OCI-LY1 (cell line): ENCODE measurements at regions not wholly inside any gene's neighbourhood (a gene's known extent, or its start where the extent isn't known, plus 50 kb on each side); places are given as distances from the start of the nearest gene placed in this dataset.

ENCODE experiments used
- H2AFZ ChIP-seq: fragments of 200-600 bp; sonication (generic), shearing (Covaris generic); 2 replicates; pipeline ENCODE4 v1.6.0; 2014; ENCODE audit warnings: antibody characterized with exemption, mild to moderate bottlenecking, low read length
- H3F3A ChIP-seq: fragments of 200-600 bp; sonication (generic), shearing (Covaris generic); 2 replicates; pipeline ENCODE4 v1.6.0; 2014; ENCODE audit warnings: mild to moderate bottlenecking, antibody characterized with exemption, low read length, moderate library complexity; ENCODE audit not compliant: insufficient read depth
- H3K27ac ChIP-seq: fragments of 200-600 bp; sonication (generic); 2 replicates; pipeline ENCODE4 v1.5.1; 2014; ENCODE audit warnings: low read length, mixed run types, mild to moderate bottlenecking, low read depth; ENCODE audit not compliant: poor library complexity, severe bottlenecking
- H3K27me3 ChIP-seq: fragments of 200-600 bp; sonication (generic); 2 replicates; pipeline ENCODE4 v1.6.0; 2014; ENCODE audit warnings: antibody characterized with exemption, mild to moderate bottlenecking, low read length, moderate library complexity; ENCODE audit not compliant: insufficient read depth
- H3K36me3 ChIP-seq: fragments of 200-600 bp; sonication (generic); 2 replicates; pipeline ENCODE4 v1.6.1; 2014; ENCODE audit warnings: mild to moderate bottlenecking, antibody characterized with exemption, low read length, moderate library complexity, mixed read lengths; ENCODE audit not compliant: insufficient read depth
- H3K4me1 ChIP-seq: fragments of 200-600 bp; sonication (generic); 2 replicates; pipeline ENCODE4 v1.5.1; 2014; ENCODE audit warnings: mild to moderate bottlenecking, low read length, moderate library complexity; ENCODE audit not compliant: insufficient read depth, severe bottlenecking
- H3K4me2 ChIP-seq: fragments of 200-600 bp; sonication (generic), shearing (Covaris generic); 2 replicates; pipeline ENCODE4 v1.6.1; 2014; ENCODE audit warnings: low read length
- H3K4me3 ChIP-seq: fragments of 200-600 bp; sonication (generic); 2 replicates; pipeline ENCODE4 v1.5.1; 2014; ENCODE audit warnings: low read length, low read depth, mild to moderate bottlenecking, mixed read lengths; ENCODE audit not compliant: poor library complexity, severe bottlenecking
- H3K79me2 ChIP-seq: fragments of 200-600 bp; shearing (Covaris generic); 2 replicates; pipeline ENCODE4 v1.6.1; 2016; ENCODE audit warnings: mixed run types, low read length, mixed read lengths; ENCODE audit not compliant: insufficient read depth
- H3K9ac ChIP-seq: fragments of 200-600 bp; sonication (generic), shearing (Covaris generic); 2 replicates; pipeline ENCODE4 v1.6.1; 2014; ENCODE audit warnings: mild to moderate bottlenecking, low read length, mixed read lengths
- H3K9me2 ChIP-seq: fragments of 200-600 bp; sonication (generic), shearing (Covaris generic); 2 replicates; pipeline ENCODE4 v1.6.1; 2014; ENCODE audit warnings: low read depth, mild to moderate bottlenecking, low read length, mixed read lengths
- H3K9me3 ChIP-seq: fragments of 200-600 bp; shearing (Covaris generic); 2 replicates; pipeline ENCODE4 v1.6.1; 2014; ENCODE audit warnings: low read length, mixed read lengths
- H4K20me1 ChIP-seq: fragments of 200-600 bp; sonication (generic), shearing (Covaris generic); 2 replicates; pipeline ENCODE4 v1.6.0; 2016; ENCODE audit warnings: mild to moderate bottlenecking, low read length; ENCODE audit not compliant: insufficient read depth
- EZH2 ChIP-seq: fragments of 200-600 bp; sonication (generic), shearing (Covaris generic); IDR thresholded peaks from 2 replicates; pipeline ENCODE4 v1.8.0; 2017; ENCODE audit warnings: borderline replicate concordance, mixed run types, mild to moderate bottlenecking, antibody characterized with exemption, low read length, moderate library complexity, mixed read lengths
- TF ChIP-seq, protein P1 (sequence below): fragments of 200-600 bp; sonication (generic), shearing (Covaris generic); IDR thresholded peaks from 2 replicates; pipeline ENCODE4 v1.5.1; 2017; ENCODE audit warnings: mild to moderate bottlenecking, antibody characterized with exemption, low read length, moderate library complexity, mixed read lengths

DNA sequence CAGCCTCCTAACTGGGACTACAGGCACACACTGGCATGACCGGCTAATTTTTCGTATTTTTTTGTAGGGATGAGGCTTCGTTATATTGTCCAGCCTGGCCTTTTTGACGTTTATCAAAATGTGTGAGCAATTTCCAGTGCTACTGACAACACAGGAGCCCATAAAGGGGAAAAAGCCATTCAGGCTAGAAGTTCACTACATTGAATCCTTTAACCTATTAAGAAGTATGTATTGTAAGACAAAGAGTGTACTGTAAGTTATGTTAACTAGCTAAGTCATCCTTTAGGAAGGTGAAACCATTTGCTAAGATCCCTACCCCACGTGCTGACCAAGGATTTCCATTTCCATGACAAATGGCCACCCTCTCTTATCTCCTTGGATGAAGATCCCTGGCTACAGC is 156.8 kb downstream of the FOXB1 start:
- Histone ChIP-seq H3K9ac (no peak overlapping the region), H3K4me2 (no peak overlapping the region), H3K36me3 (no peaks in the 10 kb centered on the region), H4K20me1 (no peaks in the 10 kb centered on the region), H3K27ac (no peak overlapping the region), H3F3A (no peaks in the 10 kb centered on the region), H3K9me3 (no peaks in the 10 kb centered on the region), H2AFZ (no peak overlapping the region), H3K4me1 (no peaks in the 10 kb centered on the region), H3K79me2 (no peaks in the 10 kb centered on the region), H3K4me3 (no peak overlapping the region), H3K9me2 (no peaks in the 10 kb centered on the region), H3K27me3 (no peaks in the 10 kb centered on the region)
- TF ChIP-seq, protein P1, sequence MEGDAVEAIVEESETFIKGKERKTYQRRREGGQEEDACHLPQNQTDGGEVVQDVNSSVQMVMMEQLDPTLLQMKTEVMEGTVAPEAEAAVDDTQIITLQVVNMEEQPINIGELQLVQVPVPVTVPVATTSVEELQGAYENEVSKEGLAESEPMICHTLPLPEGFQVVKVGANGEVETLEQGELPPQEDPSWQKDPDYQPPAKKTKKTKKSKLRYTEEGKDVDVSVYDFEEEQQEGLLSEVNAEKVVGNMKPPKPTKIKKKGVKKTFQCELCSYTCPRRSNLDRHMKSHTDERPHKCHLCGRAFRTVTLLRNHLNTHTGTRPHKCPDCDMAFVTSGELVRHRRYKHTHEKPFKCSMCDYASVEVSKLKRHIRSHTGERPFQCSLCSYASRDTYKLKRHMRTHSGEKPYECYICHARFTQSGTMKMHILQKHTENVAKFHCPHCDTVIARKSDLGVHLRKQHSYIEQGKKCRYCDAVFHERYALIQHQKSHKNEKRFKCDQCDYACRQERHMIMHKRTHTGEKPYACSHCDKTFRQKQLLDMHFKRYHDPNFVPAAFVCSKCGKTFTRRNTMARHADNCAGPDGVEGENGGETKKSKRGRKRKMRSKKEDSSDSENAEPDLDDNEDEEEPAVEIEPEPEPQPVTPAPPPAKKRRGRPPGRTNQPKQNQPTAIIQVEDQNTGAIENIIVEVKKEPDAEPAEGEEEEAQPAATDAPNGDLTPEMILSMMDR, result no peak
- TF ChIP-seq EZH2, result no peak

DNA sequence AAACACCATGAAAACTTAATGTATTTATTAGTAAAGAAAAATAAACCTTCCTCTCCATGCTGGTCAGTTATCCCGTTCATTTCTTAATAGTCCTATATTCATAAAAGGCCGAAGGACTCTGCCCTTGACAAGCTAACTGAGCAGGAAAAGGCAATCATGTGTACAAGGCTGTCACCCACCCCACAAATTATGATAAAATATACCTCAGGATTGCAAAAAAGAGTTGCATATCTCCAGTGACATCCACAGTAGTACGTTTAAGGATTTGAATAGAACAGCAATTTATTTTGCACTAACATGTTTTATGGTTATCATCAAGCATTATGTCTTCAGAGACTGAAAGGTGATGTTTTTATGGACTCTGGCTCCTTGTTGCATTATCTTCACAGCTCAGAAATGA is 157.6 kb downstream of the FOXB1 start:
- no peaks in the 10 kb centered on the region for H4K20me1 ChIP-seq
- no peaks in the 10 kb centered on the region for H3K9me3 ChIP-seq
- no peaks in the 10 kb centered on the region for H3K4me1 ChIP-seq
- H3K4me2 ChIP-seq, result no peak overlapping the region
- no peak overlapping the region for H3K9ac ChIP-seq
- H3K27me3 ChIP-seq, result no peaks in the 10 kb centered on the region
- H3K27ac ChIP-seq, result no peak overlapping the region
- H3K4me3 ChIP-seq, result no peak overlapping the region
- no peaks in the 10 kb centered on the region for H3K79me2 ChIP-seq
- H3F3A ChIP-seq, result no peaks in the 10 kb centered on the region
- no peaks in the 10 kb centered on the region for H3K9me2 ChIP-seq
- no peak overlapping the region for H2AFZ ChIP-seq
- TF ChIP-seq, protein P1, result no peak
- H3K36me3 ChIP-seq, result no peaks in the 10 kb centered on the region

DNA sequence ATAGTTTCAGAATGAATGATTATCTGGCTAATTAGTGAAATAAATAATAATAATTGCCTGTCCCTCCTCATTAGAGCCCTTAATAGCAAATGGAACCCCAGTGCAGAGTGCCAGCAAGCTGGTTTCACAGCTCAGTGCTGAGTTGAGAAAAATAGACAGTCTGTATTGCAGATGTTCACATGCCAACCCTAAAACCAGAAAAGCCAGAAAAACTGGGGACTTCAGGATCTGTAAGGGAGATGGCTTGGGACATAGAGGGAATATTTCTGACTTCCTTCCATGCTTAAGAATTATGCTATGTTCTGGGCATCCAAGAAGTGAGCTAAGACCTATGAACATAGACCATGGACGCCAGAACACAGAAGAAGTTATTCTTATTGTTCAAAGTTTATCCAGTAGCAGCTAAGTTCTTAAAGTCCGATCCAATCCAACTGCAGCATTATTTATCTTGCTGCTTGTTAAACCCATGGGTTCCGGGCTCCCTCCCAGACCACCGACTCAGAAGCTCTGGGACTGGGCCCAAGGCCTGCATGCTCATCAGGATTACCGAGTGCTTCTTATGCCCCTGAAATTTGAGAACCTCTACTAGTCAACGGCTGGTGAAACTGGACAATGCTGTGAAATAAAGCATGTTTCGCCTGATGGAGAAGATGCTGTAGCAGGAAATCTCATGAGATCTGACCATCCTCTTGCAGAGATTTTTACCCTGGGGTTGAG is 158.3 kb downstream of the FOXB1 start:
- Histone ChIP-seq H3K79me2 (no peaks in the 10 kb centered on the region), H3K9me3 (no peaks in the 10 kb centered on the region), H3K4me3 (no peak overlapping the region), H3K27me3 (no peaks in the 10 kb centered on the region), H3K27ac (no peak overlapping the region), H3K4me1 (no peaks in the 10 kb centered on the region), H3K36me3 (no peaks in the 10 kb centered on the region), H2AFZ (no peak overlapping the region), H3K9ac (no peak overlapping the region), H3K4me2 (no peak overlapping the region), H3K9me2 (no peaks in the 10 kb centered on the region), H4K20me1 (no peaks in the 10 kb centered on the region), H3F3A (no peaks in the 10 kb centered on the region)
- TF ChIP-seq, protein P1, result no peak
- no peak for TF ChIP-seq EZH2
